K562 (cell line): ENCODE measurements at regions not wholly inside any gene's neighbourhood (a gene's known extent, or its start where the extent isn't known, plus 50 kb on each side); places are given as distances from the start of the nearest gene placed in this dataset.

Source experiments
- ATAC-seq: fragments of 200-7000 bp; cut with Tn5 transposase; 3 replicates; pipeline ENCODE4 v1.9.1; 2020; ENCODE audit warnings: moderate library complexity
- BruUV-seq: library from RNA; stranded (reverse); fragments of 400-500 nt; replicated peaks from 2 replicates; lab custom pipeline; 2021; lab: Mats Ljungman, UMichigan
- CTCF ChIA-PET: fragments of 300-600 bp; formaldehyde crosslinking; extraction: SDS; loops from one replicate; lab custom pipeline; 2021; ENCODE audit warnings: low intra/inter-chr PET ratio; lab: Yijun Ruan, JAX
- POLR2A ChIA-PET: fragments of 300-600, 350-650 bp; sonication (Branson Sonifier 250); formaldehyde crosslinking; extraction: SDS; loops from one replicate; lab custom pipeline; 2021; ENCODE audit warnings: antibody characterized with exemption, inconsistent platforms; lab: Yijun Ruan, JAX
- DNase-seq, 4 experiments: peaks; one replicate each; pipeline versions ENCODE4 v3.0.0 to v3.0.0-alpha.2; 2011 to 2018; ENCODE audit warnings: low spot score in 3 of 4, mixed read lengths in 3 of 4; ENCODE audit errors: extremely low read depth in 1 of 4
- FAIRE-seq: peaks from 2 replicates; lab custom pipeline; 2011; peaks lifted over from hg19 to GRCh38; lab: Jason Lieb, UNC
- H2AFZ ChIP-seq: 2 replicates; pipeline ENCODE4 v1.6.0; 2011; ENCODE audit warnings: low read depth, low read length, control low read depth, inconsistent platforms
- H3K27ac ChIP-seq: fragments of 200-600 bp; 3 replicates; pipeline ENCODE4 v1.8.0; 2011; ENCODE audit warnings: low read depth, mild to moderate bottlenecking, control low read depth, inconsistent platforms, low read length, moderate library complexity, mixed read lengths; ENCODE audit errors: extremely low read depth
- H3K27me3 ChIP-seq, 2 experiments: fragments of 300-600 bp in 1 of 2; 2 replicates in 1 of 2; 3 replicates in 1 of 2; pipeline versions ENCODE4 v1.6.0 to v1.8.0; 2011; ENCODE audit warnings: inconsistent platforms in 2 of 2, low read length in 2 of 2, mild to moderate bottlenecking in 1 of 2, mixed read lengths in 1 of 2, moderate library complexity in 1 of 2; ENCODE audit not compliant: control insufficient read depth in 2 of 2, insufficient read depth in 2 of 2
- H3K36me3 ChIP-seq: fragments of 300-600 bp; 3 replicates; pipeline ENCODE4 v1.8.0; 2011; ENCODE audit warnings: mild to moderate bottlenecking, low read length, inconsistent platforms; ENCODE audit not compliant: control insufficient read depth, insufficient read depth
- H3K4me1 ChIP-seq, 2 experiments: fragments of 200-600 bp in 1 of 2; replicated peaks in 1 of 2; 2 replicates in 1 of 2; 3 replicates in 1 of 2; pipeline versions ENCODE4 v1.5.1 to v1.8.0; 2011; ENCODE audit warnings: inconsistent platforms in 2 of 2, low read length in 2 of 2, mild to moderate bottlenecking in 1 of 2, mixed read lengths in 1 of 2, moderate library complexity in 1 of 2; ENCODE audit not compliant: control insufficient read depth in 2 of 2, insufficient read depth in 2 of 2
- H3K4me2 ChIP-seq: 2 replicates; pipeline ENCODE4 v1.6.1; 2011; ENCODE audit warnings: low read length, control low read depth, inconsistent platforms, mixed read lengths; ENCODE audit not compliant: insufficient read depth
- H3K4me3 ChIP-seq: fragments of 200-600 bp; sonication (generic), shearing (Covaris generic); 2 replicates; pipeline ENCODE4 v1.5.1; 2016; ENCODE audit warnings: control low read depth, inconsistent platforms
- H3K79me2 ChIP-seq: fragments of 200-600 bp; 3 replicates; pipeline ENCODE4 v1.8.0; 2011; ENCODE audit warnings: low read length, inconsistent platforms; ENCODE audit not compliant: control insufficient read depth, insufficient read depth
- H3K9ac ChIP-seq, 2 experiments: 2 replicates each; pipeline versions ENCODE4 v1.6.0 to v1.6.1; 2011; ENCODE audit warnings: low read depth in 2 of 2, low read length in 2 of 2, control low read depth in 1 of 2, inconsistent platforms in 1 of 2, mild to moderate bottlenecking in 1 of 2, mixed read lengths in 1 of 2; ENCODE audit not compliant: insufficient read depth in 1 of 2
- H3K9me1 ChIP-seq: one replicate; pipeline ENCODE4 v1.6.0; 2011; ENCODE audit warnings: inconsistent platforms, mild to moderate bottlenecking, low read length, moderate library complexity; ENCODE audit not compliant: control insufficient read depth, insufficient read depth
- H3K9me3 ChIP-seq: replicated peaks from 2 replicates; pipeline ENCODE4 v1.5.1; 2011; ENCODE audit warnings: low read depth, low read length, inconsistent platforms; ENCODE audit not compliant: control insufficient read depth, insufficient read depth
- H4K20me1 ChIP-seq: replicated peaks from 2 replicates; pipeline ENCODE4 v1.6.1; 2011; ENCODE audit warnings: low read length, inconsistent platforms, mixed read lengths; ENCODE audit not compliant: control insufficient read depth, insufficient read depth
- CBX5 ChIP-seq: IDR thresholded peaks from 2 replicates; pipeline ENCODE4 v1.6.1; 2014; ENCODE audit warnings: low read depth, borderline replicate concordance
- CEBPB ChIP-seq: fragments of 450-650 bp; IDR thresholded peaks from 2 replicates; pipeline ENCODE4 v1.6.1; 2016; ENCODE audit warnings: missing genetic modification characterization, missing compliant biosample characterization
- CEBPG ChIP-seq, 3 experiments: fragments of 200-800 bp in 1 of 3; sonication (Bioruptor generic) in 1 of 3; sonication (generic) in 1 of 3; formaldehyde crosslinking in 1 of 3; IDR thresholded peaks in 2 of 3; conservative IDR thresholded peaks in 1 of 3; 2 replicates each; pipeline versions ENCODE4 v1.6.1 to v1.8.0; 2016 to 2022; ENCODE audit warnings: missing compliant biosample characterization in 2 of 3, missing genetic modification characterization in 2 of 3, mild to moderate bottlenecking in 1 of 3, missing genetic modification reagents in 1 of 3
- DDX20 ChIP-seq: fragments of 450-650 bp; IDR thresholded peaks from 2 replicates; pipeline ENCODE4 v1.6.1; 2016; ENCODE audit warnings: missing genetic modification characterization, low read depth, mild to moderate bottlenecking, missing compliant biosample characterization, moderate library complexity
- FOSL1 ChIP-seq: fragments of 200-800 bp; sonication (Bioruptor generic); conservative IDR thresholded peaks from 2 replicates; pipeline ENCODE4 v1.6.1; 2016; ENCODE audit warnings: missing genetic modification characterization, missing compliant biosample characterization
- JUND ChIP-seq, 2 experiments: IDR thresholded peaks; 2 replicates in 1 of 2; 3 replicates in 1 of 2; pipeline ENCODE4 v1.6.1; 2011; ENCODE audit warnings: borderline replicate concordance in 2 of 2, low read depth in 2 of 2, low read length in 2 of 2, improper control_type of control experiment in 1 of 2, missing biosample characterization in 1 of 2, missing genetic modification characterization in 1 of 2, missing genetic modification reagents in 1 of 2
- MEF2D ChIP-seq: conservative IDR thresholded peaks from 2 replicates; pipeline ENCODE4 v1.6.1; 2016; ENCODE audit warnings: low read depth, missing genetic modification characterization, missing compliant biosample characterization
- PHF8 ChIP-seq: fragments of 200-600 bp; sonication (generic); IDR thresholded peaks from 2 replicates; pipeline ENCODE4 v1.6.1; 2012; ENCODE audit warnings: mixed run types, mild to moderate bottlenecking, inconsistent platforms, low read length, moderate library complexity, borderline replicate concordance
- RBM34 ChIP-seq: fragments of 200-400 bp; formaldehyde crosslinking; IDR thresholded peaks from 2 replicates; pipeline ENCODE4 v1.6.1; 2018; ENCODE audit warnings: low read length, borderline replicate concordance; ENCODE audit not compliant: insufficient read depth
- RBM39 ChIP-seq: fragments of 200-400 bp; formaldehyde crosslinking; optimal IDR thresholded peaks from 2 replicates; pipeline ENCODE3; 2018; ENCODE audit warnings: low read depth, low read length
- SP1 ChIP-seq: sonication (generic); formaldehyde crosslinking; IDR thresholded peaks from 2 replicates; pipeline ENCODE4 v1.8.1; 2022; ENCODE audit warnings: mild to moderate bottlenecking, missing genetic modification reagents
- SREBF1 ChIP-seq: fragments of 150-350 bp; IDR thresholded peaks from 2 replicates; pipeline ENCODE4 v1.6.1; 2014; ENCODE audit warnings: antibody characterized with exemption, low read depth, low read length, borderline replicate concordance
- STAG1 ChIP-seq: sonication (generic); formaldehyde crosslinking; IDR thresholded peaks from 2 replicates; pipeline ENCODE4 v1.5.0; 2020; ENCODE audit warnings: missing genetic modification reagents, borderline replicate concordance
- ZNF197 ChIP-seq: fragments of 200-800 bp; sonication (Bioruptor generic); IDR thresholded peaks from 2 replicates; pipeline ENCODE4 v1.6.1; 2016; ENCODE audit warnings: low read depth, missing genetic modification characterization, missing compliant biosample characterization
- WGBS: fragments of 100-300 bp; shearing (Covaris generic); methylation state at CpG from one replicate; pipeline ENCODE4 v1.1.6; 2016; ENCODE audit warnings: low coverage, mixed read lengths; ENCODE audit not compliant: insufficient coverage; ENCODE audit errors: missing lambda C conversion rate; 5-methylcytosine and 5-hydroxymethylcytosine counted together
- in situ Hi-C: fragments of 300-500 bp; cut with MboI; formaldehyde crosslinking; loops from 4 replicates; pipeline ENCODE4 v1.15.0; 2018; ENCODE audit warnings: inconsistent platforms, mixed read lengths
- intact Hi-C: fragments of 100-400 bp; cut with micrococcal nuclease; formaldehyde crosslinking; loops from 2 replicates; pipeline ENCODE4 v1.14.2; 2022
- TF ChIP-seq, protein P1 (sequence below), 2 experiments: fragments of 450-650 bp in 1 of 2; sonication (generic) in 1 of 2; formaldehyde crosslinking in 1 of 2; IDR thresholded peaks in 1 of 2; conservative IDR thresholded peaks in 1 of 2; 2 replicates each; pipeline versions ENCODE4 v1.6.1 to v1.8.1; 2016 to 2023; ENCODE audit warnings: mild to moderate bottlenecking in 2 of 2, moderate library complexity in 2 of 2, inconsistent platforms in 1 of 2, missing genetic modification reagents in 1 of 2

DNA sequence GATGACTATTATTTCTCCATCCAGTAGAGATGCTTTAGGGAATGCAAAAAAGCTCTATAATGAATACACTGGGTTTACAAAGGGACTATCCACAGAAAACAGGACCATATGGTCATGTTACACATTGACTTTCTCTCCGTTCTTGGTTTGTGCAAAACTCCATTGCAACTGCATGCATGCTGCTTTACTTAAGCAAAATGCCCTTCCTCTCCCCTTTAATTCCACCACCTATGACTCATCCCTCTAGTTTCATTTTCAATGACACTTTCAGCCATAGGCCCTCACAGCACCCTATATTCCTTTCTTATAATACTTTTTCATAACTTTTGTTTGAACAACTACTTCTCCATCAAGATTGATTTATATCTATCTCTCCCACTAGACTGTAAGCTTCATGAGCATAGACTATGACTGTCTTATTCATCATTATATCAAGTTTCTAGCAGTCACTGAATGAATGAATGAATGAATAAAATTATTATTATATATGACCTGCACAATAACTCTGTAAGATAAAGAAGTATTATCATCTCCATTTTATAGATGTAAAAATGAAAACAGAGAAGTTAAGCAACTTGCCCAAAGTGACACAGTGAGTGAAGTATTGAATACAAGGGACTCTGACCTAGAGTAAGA, 248.9 kb downstream of the PLPP3 start:
- in situ Hi-C loops, result no loop called here
- H3K9ac ChIP-seq, result no peak overlapping the region
- H3K4me2 ChIP-seq, result no peak overlapping the region

DNA sequence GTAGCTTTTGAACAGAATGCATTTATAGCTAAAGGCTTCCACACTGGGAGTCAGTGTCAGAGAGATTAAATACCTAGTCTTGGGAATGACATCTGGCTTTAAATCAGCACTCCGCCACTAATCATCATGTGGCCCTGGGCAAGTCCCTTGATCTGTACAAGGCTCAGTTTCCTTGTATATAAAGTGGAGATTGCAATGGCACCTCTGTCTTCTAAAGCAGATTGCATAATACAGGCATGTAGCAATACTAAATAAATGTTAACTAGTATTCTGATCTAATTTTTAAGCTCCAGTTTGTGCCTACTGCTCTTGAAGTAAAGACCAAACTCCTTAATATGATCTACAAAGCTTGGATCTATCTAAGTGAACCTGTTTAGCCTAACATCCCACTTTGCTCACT, 249.4 kb downstream of the PLPP3 start:
- Histone ChIP-seq H4K20me1 (no peaks in the 10 kb centered on the region), H3K4me1 (no peaks in the 10 kb centered on the region), H3K4me2 (no peak overlapping the region), H3K27me3 (no peaks in the 10 kb centered on the region), H3K9me1 (no peaks in the 10 kb centered on the region)
- POLR2A ChIA-PET, result no interaction called here
- no peak for FAIRE-seq
- WGBS, result 29% methylated on average over 1 of the region's 1 CpG
- CTCF ChIA-PET, result no interaction called here
- TF ChIP-seq MEF2D (tag), result no peak
- TF ChIP-seq DDX20, result no peak
- TF ChIP-seq RBM39, result no peak
- TF ChIP-seq CEBPB (tag), result peak; percentile 51
- TF ChIP-seq ZNF197 (CRISPR knock-in tag), result no peak
- no peak for TF ChIP-seq SREBF1
- TF ChIP-seq STAG1 (CRISPR knock-in tag), result no peak
- no peak for TF ChIP-seq CBX5
- no peak for TF ChIP-seq SP1 (CRISPR knock-in tag)
- no peak for TF ChIP-seq RBM34
- TF ChIP-seq CEBPG (CRISPR knock-in tag; IDR thresholded peaks at IDR 0.05), result no peak
- peak in 1 of 2 experiments; percentile 61; a peak in 2 of 4 replicates for TF ChIP-seq CEBPG (tag; conservative IDR thresholded peaks at IDR 0.05 in 1 of 2, IDR thresholded peaks at IDR 0.05 in 1 of 2)
- TF ChIP-seq, all 486 proteins: peak for 2
- Histone ChIP-seq H3K36me3 (no peaks in the 10 kb centered on the region), H3K4me3 (no peak overlapping the region), H3K9me3 (no peaks in the 10 kb centered on the region), H3K27ac (no peak overlapping the region), H2AFZ (no peak overlapping the region), H3K9ac (no peak overlapping the region), H3K79me2 (no peaks in the 10 kb centered on the region)
- BruUV-seq, result no TSS peak
- ATAC-seq, result no peak
- in situ Hi-C loops (no loop called here), intact Hi-C loops (no loop called here)
- DNase-seq, result no peak

More for the DNA sequence above, 248.9 kb downstream of the PLPP3 start:
- Histone ChIP-seq H2AFZ (no peak overlapping the region), H3K27ac (no peak overlapping the region), H3K9me1 (no peaks in the 10 kb centered on the region), H4K20me1 (no peaks in the 10 kb centered on the region), H3K27me3 (no peaks in the 10 kb centered on the region), H3K36me3 (no peaks in the 10 kb centered on the region), H3K79me2 (no peaks in the 10 kb centered on the region), H3K9me3 (no peaks in the 10 kb centered on the region), H3K4me3 (no peak overlapping the region), H3K4me1 (no peaks in the 10 kb centered on the region)
- no peak for TF ChIP-seq PHF8
- TF ChIP-seq FOSL1 (tag), result peak; percentile 31; the same call in 1 of the 2 replicates
- TF ChIP-seq, protein P1, sequence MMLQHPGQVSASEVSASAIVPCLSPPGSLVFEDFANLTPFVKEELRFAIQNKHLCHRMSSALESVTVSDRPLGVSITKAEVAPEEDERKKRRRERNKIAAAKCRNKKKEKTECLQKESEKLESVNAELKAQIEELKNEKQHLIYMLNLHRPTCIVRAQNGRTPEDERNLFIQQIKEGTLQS (IDR thresholded peaks at IDR 0.05), result peak; percentile 57
- TF ChIP-seq, protein P1 (CRISPR knock-in tag; conservative IDR thresholded peaks at IDR 0.05), result no peak
- peak; percentile 50; the same call in 1 of the 2 replicates for TF ChIP-seq JUND (IDR thresholded peaks at IDR 0.05; ENCODE audit: borderline replicate concordance, low read depth, low read length)
- TF ChIP-seq JUND (tag; IDR thresholded peaks at IDR 0.05; ENCODE audit: borderline replicate concordance, low read depth, low read length), result peak; percentile 75
- 5% methylated on average over 1 of the region's 1 CpG for WGBS
- intact Hi-C loops, result no loop called here
- POLR2A ChIA-PET, result interaction anchor here (0.5 kb wide), 1 partner anchor 14 kb away, joined by 3 read pairs; no protein-coding TSS in a partner anchor
- no peak for DNase-seq
- BruUV-seq, result no TSS peak
- FAIRE-seq, result no peak
- CTCF ChIA-PET, result no interaction called here
- no peak for ATAC-seq
